ENCODE measurements at regions not wholly inside any gene's neighbourhood (a gene's known extent, or its start where the extent isn't known, plus 50 kb on each side); places are given as distances from the start of the nearest gene placed in this dataset.

- no peak for DNase-seq
These were observed 350.4 kb downstream of the EN1 start for GRCh38 chr2:118496870-118497611.

- DNase-seq = no peak
These were observed 351.0 kb downstream of the EN1 start for GRCh38 chr2:118496467-118496866.

- no peak for DNase-seq
These were observed 352.2 kb downstream of the EN1 start for GRCh38 chr2:118495290-118495689.

- no peak for DNase-seq
These were observed 354.2 kb downstream of the EN1 start for GRCh38 chr2:118493213-118493612.

- DNase-seq = no peak
These were observed 355.1 kb downstream of the EN1 start for GRCh38 chr2:118492335-118492734.

- no peak for DNase-seq
These were observed 357.1 kb downstream of the EN1 start for GRCh38 chr2:118490330-118490729.

- DNase-seq = no peak
These were observed 357.6 kb downstream of the EN1 start for GRCh38 chr2:118489712-118490299.

- DNase-seq = no peak
These were observed 366.1 kb downstream of the EN1 start for GRCh38 chr2:118481299-118481698.

- DNase-seq = no peak
These were observed 368.4 kb downstream of the EN1 start for GRCh38 chr2:118479020-118479419.

GRCh38 chr2:118477111-118477862, 370.2 kb downstream of the EN1 start:
- DNase-seq = no peak

GRCh38 chr2:118475622-118476205, 371.7 kb downstream of the EN1 start:
- no peak for DNase-seq

GRCh38 chr2:118474541-118474920, 372.9 kb downstream of the EN1 start:
- no peak for DNase-seq

GRCh38 chr2:118473846-118474540, 373.5 kb downstream of the EN1 start:
- no peak for DNase-seq

- DNase-seq = no peak
These were observed 374.2 kb downstream of the EN1 start for GRCh38 chr2:118473241-118473640.

- DNase-seq = no peak
These were observed 377.2 kb downstream of the EN1 start for GRCh38 chr2:118470297-118470696.

GRCh38 chr2:118469103-118469502, 378.3 kb downstream of the EN1 start:
- DNase-seq = no peak

GRCh38 chr2:118464546-118465265, 376.4 kb downstream of the INSIG2 start:
- no peak for DNase-seq

- no peak for DNase-seq
These were observed 375.8 kb downstream of the INSIG2 start for GRCh38 chr2:118464046-118464445.

- DNase-seq = no peak
These were observed 372.2 kb downstream of the INSIG2 start for GRCh38 chr2:118460425-118460824.

GRCh38 chr2:118459426-118459825, 371.2 kb downstream of the INSIG2 start:
- no peak for DNase-seq

- DNase-seq = no peak
These were observed 369.7 kb downstream of the INSIG2 start for GRCh38 chr2:118457951-118458350.

GRCh38 chr2:118449401-118449800, 361.1 kb downstream of the INSIG2 start:
- no peak for DNase-seq

Data from CD4-positive, alpha-beta T cell treated with Interleukin-17A for 4 hours (primary cell).